ENCODE measurements at regions not wholly inside any gene's neighbourhood (a gene's known extent, or its start where the extent isn't known, plus 50 kb on each side); places are given as distances from the start of the nearest gene placed in this dataset.
"Not testable (repeated sequence)": the region's sequence is repeated elsewhere in the genome, so short reads cannot be mapped to it uniquely, and the experiment has no call there.

DNA sequence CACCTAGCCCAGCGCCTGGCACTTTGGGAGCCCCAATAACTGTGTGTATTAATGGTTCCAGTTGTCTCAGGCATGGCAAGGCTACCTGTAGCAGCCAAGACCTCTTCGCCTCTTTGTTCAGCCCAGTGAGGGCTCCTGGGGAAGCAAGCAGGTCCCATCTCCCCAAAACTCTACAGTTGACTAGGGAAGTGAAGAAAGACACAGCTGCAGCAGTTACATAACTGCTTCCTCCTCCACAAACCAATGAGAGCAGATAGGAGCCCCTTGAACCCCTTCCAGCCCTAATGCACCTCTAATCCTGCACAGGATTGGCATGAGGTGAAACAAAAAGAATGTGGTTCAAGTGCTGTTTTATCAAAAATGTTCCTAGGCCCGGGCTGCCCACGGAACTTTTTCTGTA is 100.5 kb downstream of the SYF2 start:
- DNase-seq, result no peak

DNA sequence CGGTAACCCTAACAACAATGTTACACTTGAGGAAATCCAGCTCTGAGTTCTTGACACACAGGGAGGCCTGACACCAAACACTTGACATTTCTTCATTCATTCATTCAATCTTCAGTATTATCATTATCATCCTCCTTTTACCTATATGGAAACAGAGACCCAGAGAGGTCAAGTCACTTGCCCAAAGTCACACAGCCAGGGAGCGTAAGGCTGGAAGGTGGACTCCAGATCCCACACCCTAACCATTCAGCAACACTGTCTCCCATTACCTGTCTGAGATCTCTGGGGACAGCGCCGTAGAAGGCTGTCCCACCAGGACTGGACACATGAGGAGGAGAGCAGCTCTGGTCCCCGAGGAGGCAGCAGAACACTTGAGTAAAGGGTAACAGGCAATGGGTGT is 101.4 kb downstream of the SYF2 start:
- no peak for DNase-seq

DNA sequence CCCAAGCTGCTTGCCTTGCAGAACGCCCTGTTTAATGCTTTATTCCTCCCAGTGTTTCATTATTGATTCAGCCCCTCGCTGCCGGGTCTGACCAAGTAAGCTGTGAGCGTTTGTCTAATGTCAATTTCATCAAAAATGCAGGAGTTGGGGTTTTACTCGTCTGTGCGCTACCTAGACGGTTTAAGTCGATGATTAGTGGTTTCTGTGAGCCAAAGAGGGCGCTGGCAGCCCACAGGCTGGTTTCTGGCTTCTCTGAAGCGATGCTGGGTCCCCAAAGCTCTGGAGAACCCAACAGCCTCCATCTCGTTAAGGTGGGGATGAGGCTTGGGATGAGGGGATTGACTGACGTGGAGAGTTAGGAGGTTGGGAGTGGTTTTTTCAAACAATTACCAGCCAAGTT is 102.9 kb downstream of the SYF2 start:
- no peak for DNase-seq

DNA sequence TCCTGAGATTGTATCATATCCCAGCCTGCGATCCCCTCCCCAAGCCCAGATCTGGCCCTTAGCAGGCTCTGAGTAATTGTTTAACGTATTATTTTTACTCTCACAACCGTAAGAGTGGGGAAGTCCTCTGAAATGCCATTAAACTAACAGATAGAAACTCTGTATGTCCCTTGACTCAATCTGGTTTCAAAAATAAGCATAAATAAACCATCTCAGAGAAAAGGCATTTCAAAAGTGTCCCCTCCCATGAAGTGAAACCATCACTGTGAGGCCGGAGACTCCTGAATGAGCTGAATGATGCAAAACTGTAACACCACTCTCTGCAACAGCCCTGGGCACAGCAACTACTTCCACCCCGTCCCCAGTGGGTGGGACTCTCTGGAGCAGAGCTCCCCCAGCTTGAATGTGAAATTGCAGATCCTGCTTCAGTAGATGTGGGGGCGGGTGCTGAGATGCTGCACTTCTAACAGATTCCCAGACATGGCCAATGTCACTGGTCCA is 104.1 kb downstream of the SYF2 start:
- no peak for DNase-seq

DNA sequence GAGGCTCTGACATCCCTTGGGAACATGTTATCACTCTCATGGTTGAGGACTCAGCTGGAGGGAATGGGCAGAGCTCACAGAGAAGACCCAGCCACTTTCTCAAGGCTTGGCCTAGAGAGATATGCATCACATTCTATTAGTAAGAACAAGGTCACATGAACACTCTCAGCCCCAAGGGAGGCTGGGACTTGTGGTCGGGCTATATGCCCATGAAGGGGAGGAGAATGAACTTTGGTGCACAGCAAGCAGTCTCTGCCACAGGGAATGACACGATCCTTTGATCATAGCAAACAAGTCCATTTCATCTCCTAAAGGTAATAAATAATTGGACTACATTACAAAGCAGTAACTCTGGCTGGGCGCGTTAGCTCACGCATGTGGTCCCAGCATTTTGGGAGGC is 105.7 kb downstream of the SYF2 start:
- DNase-seq, result no peak

DNA sequence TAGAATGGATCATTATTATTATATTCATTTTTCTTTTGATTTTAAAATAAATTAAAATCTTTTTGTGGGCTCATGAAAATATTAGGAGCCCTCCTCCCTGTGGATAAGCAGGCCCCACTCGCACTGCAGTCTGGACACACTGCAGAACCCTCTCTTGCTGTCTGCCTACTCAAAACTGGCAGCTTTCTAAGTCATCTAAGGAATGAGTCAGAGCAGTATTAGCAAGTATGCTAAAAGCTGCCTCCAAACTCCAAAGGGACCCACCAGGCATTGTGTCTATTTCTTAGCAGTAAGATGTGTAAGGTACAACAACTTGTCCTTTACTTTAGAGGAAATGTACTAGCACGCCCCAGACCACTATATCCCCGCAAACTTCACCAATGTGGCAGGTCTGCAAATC is 108.8 kb downstream of the SYF2 start:
- DNase-seq, result no peak

DNA sequence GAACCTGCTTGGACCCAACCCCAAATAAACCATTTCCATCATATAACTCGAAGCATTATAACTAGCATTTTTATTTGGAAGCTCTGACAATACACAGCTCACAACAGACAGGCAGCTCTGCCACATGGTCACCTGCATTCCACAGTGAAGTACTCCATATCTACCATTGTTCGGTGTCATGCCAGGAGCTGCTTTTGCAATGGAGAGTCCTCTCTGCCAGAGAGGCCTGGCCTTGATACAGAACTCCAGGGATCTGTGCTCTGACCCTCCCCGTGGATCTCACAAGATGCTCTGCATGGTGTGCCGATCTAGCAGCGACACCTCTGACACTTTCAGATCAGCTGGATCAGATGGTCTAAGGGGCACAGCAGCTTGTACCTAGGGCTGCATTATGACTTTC is 109.6 kb downstream of the SYF2 start:
- no peak for DNase-seq

DNA sequence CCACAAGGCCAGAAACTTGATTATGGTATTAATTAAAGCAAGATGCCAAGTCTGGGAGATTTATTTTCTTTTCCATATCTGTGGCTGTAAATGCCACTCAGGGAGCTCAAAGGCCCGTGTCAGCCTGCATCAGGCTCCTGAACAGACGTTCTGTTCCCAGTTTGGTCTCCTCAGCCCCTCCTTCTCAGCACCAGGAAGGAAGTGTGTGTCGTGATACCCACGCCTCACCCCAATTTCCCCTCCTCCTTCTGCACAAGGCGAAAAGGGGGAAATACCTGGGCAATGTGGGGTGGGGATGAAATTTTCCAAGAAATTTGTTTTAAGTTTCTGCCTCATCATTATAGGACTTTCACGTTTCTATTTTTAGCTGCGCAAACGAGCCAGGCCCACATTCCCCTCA is 112.0 kb downstream of the SYF2 start:
- no peak for DNase-seq

DNA sequence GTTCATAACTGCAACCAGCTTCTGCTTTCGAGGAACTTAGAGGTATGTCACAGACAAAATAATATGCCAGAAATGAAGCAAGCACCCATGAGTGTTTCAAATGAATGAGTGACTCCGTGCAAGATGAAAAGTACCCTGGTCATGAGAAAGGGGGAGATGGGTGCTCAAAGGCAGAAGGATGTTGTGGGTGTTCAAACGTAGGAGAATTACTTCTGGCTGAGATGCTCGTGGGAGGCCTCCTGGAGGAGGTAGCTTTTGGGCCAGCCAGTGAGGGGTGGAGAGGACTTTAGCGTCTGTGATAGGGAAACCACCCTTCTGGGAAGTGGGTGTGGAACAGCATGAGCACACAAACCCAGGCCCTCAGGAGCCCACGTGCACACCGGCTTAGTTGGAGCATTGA is 113.8 kb downstream of the SYF2 start:
- DNase-seq, result no peak

DNA sequence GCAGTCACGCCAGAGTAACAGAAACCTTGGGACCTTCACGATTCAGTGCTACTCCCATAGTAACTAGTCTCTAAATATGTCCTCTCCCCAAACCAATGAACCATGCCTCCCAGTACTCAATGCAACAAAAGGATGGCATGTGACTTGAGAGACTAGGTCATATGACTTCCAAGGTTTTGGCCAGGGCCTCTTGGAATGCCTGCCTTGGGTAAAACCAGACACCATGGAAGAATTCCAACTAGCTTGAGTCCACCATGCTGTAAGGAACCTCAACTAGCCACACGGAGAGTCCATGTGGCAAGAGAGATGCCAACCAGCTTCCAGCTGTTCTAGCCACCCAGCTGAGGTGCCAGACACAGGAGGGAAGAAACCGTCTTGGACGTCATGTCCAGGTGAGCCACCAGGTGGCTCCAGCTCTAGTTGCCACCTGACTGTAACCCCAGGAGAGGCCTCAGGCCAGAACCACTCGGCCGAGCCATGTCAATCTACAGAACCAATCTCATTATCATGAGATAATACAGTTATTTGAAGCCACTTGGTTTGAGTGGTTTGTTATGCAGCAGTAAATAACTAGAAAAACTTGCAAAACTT is 115.0 kb downstream of the SYF2 start:
- peak; percentile 25 for DNase-seq

DNA sequence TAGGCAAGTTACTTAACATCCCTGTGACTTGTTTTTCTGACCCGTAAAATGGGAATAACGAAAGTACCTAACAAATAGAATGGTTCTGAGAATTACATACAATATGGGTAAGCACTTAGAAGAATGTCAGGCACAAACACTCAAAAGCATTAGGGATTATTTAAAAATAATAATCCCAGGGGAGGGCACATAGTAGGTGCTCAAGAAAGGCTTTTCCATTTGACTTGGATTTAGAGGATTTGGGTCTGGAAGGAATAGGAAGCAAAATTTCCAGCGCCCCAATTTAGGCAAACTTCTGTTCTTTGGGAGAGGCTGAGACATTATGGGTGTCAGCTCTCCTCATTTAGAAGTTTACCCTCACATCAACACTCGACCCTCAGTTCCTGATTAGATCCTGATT is 115.5 kb downstream of the SYF2 start:
- no peak for DNase-seq

DNA sequence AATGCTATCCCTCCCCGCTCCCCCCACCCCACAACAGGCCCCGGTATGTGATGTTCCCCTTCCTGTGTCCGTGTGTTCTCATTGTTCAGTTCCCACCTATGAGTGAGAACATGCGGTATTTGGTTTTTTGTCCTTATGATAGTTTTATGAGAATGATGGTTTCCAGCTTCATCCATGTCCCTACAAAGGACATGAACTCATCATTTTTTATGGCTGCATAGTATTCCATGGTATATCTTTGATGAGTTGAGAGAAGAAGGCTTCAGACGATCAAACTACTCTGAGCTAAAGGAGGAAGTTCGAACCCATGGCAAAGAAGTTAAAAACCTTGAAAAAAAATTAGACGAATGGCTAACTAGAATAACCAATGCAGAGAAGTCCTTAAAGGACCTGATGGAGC is 116.2 kb downstream of the SYF2 start:
- DNase-seq, result not testable (repeated sequence)

DNA sequence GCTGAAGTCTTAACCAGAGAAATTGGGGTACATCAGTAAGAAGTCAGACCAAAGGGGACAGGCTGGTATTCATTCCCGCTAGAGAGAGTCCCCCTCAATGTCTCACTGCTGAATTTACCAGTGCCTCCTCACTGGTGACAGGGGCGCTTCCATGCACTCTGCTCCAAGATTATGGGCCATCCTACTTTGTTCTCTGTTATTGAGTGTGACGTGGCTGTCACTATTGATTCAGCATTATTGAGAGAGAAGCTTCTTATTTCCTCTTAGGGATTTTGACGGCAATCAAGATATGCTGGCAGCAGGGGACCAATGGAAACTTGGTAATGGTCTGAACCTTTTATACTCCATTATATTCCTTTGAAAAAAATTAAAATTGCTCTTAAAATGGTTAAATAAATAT is 118.6 kb downstream of the SYF2 start:
- no peak for DNase-seq

DNA sequence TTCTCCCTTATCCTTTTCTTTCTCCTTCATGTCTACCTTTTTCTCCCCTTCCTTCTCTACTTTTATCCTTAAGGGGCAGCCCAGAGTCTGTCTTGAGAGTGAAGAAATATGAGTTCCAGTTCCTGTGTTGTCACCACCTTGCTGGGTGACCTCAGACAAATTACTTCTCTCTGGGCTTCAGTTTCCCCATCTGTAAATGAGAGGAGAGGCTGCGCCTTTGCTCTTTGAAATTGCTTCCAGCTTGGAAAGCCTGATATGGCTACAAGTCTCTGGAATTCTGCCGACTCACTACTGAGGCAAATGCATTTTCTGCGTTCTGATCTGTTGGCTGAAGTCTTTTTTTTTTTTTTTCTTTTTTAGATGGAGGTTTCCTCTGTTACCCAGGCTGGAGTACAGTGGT is 119.2 kb downstream of the SYF2 start:
- DNase-seq, result no peak

DNA sequence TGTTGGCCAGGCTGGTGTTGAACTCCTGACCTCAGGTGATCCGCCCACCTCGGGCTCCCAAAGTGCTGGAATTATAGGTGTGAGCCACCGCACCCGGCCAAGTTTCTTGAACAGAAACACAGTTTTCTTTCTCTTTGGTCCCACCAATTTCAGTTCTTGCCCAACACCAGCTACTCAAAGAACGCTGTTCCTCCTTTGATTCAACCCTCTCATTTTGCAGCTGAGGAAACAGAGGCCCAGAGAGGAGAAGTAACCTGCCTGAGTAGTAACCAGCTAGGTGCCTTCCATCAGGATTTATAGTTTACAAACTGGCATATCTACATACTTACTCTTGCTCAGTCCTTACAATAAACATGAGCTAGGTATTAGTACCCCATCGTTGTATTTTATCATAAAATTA is 119.9 kb downstream of the SYF2 start:
- DNase-seq, result no peak

DNA sequence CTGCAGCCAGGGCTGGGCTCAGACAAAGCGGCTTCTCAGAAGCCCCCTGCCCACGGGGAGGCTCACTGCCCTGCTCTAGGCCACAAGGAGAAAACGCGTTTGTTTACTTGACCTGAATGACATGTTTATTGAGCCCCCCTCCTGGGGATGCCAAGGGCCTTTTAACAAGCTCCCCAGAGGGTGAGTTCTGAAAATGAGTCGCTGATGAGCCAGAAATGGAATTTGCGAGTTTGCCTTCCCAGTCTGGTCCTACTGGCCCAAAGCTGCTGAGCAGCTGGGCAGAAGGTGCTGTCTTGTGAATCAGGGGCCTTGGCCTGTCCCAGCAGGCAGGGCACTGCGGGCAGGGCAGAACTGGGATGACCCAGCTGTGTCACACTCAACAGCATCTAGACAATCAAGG is 120.6 kb downstream of the SYF2 start:
- DNase-seq, result no peak

DNA sequence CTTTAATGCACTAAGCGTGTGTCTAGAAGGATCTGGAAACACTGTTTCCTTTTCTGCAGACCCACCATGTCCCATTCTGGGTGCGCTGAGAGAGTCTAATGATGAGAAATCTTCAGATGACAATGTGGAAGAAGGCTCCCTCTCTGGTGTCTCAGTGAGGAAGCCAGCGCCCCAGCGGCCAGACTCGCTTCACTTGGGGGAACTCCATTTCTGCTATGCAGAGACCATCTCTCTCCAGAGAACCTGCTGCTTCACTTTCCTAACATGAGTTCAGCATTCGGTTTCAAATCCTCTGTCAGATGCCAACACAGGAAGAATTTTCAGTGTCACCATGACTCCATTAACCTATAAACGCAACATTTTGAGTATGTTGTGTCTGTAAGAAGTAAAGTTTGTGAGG is 121.8 kb downstream of the SYF2 start:
- no peak for DNase-seq

DNA sequence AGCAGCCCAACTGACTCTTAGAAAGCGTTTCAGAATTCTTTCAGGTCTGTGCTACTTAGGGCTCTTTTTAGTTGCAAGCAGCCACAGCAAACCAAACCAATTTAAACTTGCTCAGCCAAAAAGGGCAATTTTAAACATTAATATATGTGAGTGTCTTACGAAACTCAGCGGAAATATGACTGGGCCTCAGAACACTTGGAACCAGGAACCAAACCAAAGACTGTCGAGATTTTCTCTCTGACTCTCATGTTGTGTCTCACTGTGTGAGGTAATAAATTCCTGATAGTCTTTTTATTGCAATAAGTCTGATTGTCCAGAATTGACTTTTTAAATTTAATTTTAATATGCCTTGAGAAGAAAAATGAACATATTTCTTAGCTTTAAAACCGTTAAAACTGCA is 122.3 kb downstream of the SYF2 start:
- no peak for DNase-seq

DNA sequence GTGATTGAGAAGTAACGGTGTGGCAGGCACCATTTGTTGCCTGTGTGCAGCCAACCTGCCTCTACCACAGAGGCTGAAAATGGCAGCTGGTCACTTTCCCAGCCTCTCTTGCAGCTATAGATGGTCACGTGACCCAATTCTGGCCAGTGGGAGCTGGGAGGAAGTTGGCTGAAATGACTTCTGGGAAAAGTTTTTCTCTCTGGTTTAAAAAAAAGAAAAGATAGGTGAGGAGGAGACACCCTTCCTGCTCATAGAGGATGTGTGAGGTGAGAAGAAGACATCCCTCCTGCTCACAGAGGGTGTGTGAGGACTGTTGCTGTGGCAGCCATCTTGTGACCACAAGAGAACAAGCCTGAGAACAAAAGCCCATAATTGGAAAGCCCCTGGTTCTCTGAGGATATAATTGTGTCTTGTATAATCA is 122.8 kb downstream of the SYF2 start:
- no peak for DNase-seq

DNA sequence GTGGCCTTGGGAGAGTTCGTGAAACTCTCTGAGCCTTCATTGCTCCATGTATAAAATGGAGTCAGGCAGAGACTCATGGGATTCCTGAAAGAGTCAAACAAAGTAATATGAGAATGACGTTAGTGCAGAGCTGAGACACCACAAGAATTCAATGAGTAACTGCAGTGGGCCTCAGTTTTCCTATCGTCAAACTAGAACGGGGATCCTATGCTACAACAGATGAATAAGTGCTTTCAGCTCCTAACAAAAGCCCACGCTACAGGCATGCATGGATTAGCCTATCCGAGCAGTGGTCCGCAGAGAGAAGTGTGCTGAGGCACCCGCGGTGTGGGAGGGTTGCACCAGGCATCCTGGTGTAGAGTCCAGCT is 124.7 kb downstream of the SYF2 start:
- DNase-seq, result no peak

DNA sequence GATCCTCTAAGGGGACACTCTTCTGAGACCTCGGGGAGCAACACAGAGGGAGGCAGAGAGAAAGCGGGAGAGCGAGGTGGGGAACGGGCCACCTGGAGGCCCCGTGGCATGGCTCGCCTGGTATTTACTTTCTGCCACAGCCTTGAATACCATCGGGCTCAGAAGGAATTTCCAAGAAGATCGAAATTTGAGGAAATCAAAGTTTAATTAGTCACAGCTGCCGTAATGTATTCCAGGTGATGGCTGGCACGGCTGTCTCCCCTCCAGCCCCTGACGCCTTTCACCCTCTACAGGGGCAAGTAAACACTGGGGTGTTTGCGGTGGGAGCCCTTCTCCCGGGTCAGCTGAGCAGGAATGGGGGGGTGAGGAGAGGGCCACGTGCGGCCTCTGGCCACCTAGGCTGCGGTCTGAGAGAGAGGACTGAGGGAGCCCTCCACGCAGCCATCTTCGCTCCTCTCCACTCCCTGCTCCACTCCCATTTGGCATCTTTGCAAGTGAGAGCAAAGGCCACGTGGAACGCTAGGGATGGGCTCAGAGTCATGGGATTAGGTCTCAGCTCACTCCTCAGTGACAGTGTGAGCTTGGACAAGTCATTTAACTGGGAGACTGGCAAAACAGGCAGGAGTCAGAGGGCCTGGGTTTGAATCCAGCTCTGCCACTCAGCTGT is 125.2 kb downstream of the SYF2 start:
- no peak for DNase-seq

DNA sequence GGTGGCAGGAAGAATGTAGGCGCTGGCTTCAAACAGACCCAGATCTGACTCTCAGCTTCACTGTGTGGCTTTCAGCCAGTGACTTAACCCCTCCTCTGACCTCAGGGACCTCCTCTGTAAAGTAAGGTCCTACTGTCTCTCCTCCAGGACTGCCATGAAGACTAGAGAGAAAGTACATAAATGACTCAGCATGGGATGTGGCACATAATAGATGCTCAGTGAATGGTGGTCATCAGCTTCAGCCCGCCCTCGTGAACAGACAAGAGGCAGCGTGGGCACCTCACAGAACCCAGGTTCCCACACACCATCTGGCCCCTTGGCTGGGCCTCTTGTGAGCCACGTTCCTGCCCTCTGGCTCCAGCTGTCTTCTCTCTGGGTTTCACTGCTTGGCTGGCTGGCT is 126.0 kb downstream of the SYF2 start:
- no peak for DNase-seq

DNA sequence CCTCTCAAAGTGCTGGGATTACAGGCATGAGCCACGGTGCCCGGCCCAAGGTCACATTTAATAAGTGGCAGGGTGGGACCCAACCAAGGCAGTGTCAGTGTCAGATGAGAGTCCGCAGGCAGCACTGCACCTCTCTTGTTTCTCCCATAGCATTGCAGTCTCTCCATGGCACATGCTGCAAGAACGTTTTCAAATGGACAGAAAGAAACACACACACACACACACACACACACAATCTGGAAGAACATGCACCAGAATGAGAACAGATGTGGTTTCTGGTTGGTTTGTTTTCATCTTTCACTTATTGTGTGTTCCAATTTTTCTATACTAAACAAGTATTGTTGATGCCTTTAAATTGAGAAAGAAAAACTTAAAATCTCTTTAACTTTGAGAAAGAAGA is 126.5 kb downstream of the SYF2 start:
- DNase-seq, result no peak

DNA sequence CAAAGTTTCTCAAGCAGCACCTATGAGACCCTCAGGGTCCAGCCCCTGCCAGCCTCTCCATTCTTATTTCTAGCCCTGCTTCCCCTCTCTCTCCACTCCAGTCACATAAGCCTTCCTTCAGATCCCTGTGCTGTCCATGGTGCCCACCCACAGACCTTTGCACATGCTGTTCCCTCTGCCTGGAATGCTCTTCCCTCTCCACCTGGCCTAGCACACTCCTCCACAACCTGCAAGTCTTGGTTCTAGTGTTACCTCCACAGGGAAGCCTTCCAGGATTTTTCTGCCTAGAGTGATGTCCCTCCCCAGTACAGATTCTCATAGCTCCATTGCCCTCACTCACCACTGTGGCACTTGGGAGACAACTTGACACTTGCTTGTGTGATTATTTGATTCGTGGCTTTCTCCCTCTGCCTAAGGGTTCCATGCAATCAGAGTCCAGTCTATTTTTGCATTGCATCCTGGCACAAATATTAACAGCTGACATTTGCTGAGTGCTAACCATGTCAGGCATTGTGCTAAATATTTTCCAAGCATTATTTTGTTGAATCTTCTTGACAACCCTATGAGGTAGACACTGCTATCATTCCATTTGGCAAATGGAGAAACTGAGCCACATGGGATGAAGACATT is 127.3 kb downstream of the SYF2 start:
- no peak for DNase-seq
